A172 (cell line): ENCODE measurements at regions not wholly inside any gene's neighbourhood (a gene's known extent, or its start where the extent isn't known, plus 50 kb on each side); places are given as distances from the start of the nearest gene placed in this dataset.

Source experiments
- DNase-seq: peaks from one replicate; pipeline ENCODE4 v3.0.0-alpha.2; 2015; ENCODE audit warnings: low spot score

- no peak for DNase-seq
These were observed 79.6 kb upstream of the TACR1 start for GRCh38 chr2:75278821-75279379.

DNA sequence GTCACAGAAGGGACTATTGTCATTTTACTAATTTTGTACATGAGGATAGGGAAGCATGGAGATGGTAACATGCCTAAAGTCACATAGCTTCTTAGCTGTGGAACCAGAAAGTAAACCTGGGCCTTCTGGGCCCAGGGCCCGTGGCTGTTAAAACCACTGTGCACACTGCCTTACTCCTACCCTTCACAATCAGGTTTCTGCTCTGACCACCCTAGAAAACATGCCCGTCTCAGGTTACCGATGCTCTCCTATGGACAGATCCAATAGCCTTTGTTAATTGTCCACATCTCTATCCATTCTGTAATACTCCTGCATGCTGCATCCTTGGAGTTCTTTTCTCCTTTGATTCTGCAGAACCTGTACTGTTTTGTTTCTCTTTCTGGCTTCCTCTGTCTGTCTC is 79.0 kb upstream of the TACR1 start:
- no peak for DNase-seq

GRCh38 chr2:75277111-75277510 is 77.8 kb upstream of the TACR1 start:
- peak; percentile 67 for DNase-seq

DNA sequence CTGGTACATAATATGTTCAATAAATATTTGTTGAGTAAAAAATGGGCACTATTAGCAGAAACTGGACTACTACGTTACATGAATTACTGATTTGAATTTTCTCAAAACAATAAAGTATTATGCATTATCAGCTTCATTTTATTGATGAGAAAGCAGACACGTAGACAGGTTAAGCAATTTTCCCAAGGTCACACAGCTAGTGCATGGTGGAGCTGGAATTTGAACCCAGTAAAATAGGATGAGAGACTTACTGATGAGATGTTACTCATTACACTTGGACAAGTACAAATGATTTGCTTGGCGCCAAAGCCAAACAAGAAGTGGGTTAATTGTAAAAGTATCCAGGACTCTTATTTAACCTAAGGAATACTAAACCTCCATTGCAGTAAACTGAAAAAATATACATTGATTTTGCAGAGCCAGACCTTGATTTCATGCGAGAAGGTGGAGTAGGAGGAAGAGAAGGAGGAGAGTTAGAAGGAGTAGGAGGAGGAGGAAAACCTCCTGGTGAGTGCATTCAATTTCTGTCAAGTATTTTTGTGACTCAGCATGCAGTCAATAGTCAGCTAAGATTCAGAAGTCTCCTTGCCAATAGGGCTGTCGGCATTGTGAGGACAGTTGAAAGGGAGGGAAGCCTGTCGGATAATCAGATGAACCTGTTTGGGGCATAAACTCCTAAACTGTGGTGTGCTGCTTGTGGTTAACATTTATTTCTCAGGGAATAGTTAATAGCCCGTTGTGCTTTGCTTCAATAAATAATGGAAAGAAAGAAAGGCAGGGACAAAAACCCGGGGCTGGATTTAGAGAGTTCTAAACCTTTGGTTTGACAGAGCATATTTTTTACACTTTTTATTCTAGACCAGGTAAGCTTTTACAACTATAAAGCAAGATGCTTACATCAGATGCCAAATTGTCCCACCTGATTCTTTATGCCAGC is 77.0 kb upstream of the TACR1 start:
- peak; percentile 78 for DNase-seq

GRCh38 chr2:75274936-75275335 is 75.6 kb upstream of the TACR1 start:
- no peak for DNase-seq

- no peak for DNase-seq
These were observed 68.8 kb upstream of the TACR1 start for GRCh38 chr2:75268112-75268511.

DNA sequence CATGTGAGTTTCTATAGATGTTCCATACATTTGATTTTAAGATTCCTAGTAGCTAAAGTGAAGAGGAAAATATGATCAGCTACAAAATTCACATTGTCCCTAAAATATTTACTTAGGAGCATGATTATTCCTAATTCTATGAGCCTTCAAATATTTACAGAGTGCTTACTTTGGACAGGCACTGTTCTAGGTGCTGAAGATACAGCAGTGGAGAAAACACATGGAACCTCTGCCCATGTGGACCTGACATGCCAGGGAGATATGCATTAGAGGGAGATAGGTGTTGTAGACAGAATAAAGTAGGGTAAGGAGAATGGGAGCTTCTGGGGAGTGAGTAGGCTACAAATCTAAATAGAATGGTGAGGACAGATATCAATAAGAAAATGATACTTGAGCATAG is 62.6 kb upstream of the TACR1 start:
- no peak for DNase-seq

- DNase-seq, result no peak
These were observed 61.6 kb upstream of the TACR1 start for GRCh38 chr2:75260946-75261345.

GRCh38 chr2:75258620-75259019 is 59.3 kb upstream of the TACR1 start:
- no peak for DNase-seq

- no peak for DNase-seq
These were observed 57.2 kb upstream of the TACR1 start for GRCh38 chr2:75256485-75256884.

GRCh38 chr2:75253526-75253925 is 54.2 kb upstream of the TACR1 start:
- no peak for DNase-seq

- no peak for DNase-seq
These were observed 52.6 kb upstream of the TACR1 start for GRCh38 chr2:75251896-75252295.
